ENCODE measurements at regions not wholly inside any gene's neighbourhood (a gene's known extent, or its start where the extent isn't known, plus 50 kb on each side); places are given as distances from the start of the nearest gene placed in this dataset.

DNA sequence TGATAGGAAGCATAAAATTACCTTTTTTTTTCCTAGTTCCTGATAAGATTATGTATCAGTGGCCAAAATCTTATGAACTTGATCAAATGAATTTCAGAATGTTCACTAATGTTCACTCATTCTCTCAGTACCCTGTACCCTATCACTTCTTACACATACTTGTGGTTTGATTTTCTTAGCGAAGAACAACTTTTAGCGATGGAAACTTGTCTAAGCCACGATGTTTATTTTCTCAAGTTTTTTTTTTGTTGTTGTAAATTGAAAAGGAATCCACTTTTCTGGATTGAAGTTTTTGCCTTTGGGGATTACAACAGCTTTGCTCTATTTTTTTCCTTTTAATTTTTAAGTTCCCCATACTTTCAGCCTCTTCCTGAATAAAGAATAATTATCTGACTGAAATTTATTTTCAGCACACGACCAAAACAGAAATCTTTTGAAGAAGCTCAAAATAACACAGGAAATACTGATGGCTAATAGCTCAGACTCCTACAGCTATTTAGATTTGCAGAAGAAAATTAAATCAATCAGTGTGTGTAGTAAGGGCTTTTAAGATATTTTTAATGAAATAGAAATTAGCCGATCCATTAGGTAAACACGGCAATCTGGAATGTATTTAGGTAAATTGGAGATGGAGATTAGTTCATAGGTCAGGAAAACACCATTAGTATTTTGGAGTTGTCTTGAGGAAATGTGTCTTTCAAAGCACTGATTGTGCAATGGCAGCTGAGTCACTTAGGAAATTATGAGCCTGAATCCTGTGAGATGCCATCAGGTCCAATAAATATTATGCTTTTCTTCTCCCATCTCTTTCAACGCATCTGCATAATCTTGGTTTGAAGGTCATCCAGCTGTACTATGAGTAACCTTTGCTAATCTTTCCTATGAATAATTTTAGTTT, 217.5 kb downstream of the GJA1 start:
- H3K27ac ChIP-seq (ENCODE audit: low read length), result no peak overlapping the region
- no peaks in the 10 kb centered on the region for H3K27me3 ChIP-seq (ENCODE audit: insufficient read depth, low read depth, low read length)
- TF ChIP-seq, protein P1, sequence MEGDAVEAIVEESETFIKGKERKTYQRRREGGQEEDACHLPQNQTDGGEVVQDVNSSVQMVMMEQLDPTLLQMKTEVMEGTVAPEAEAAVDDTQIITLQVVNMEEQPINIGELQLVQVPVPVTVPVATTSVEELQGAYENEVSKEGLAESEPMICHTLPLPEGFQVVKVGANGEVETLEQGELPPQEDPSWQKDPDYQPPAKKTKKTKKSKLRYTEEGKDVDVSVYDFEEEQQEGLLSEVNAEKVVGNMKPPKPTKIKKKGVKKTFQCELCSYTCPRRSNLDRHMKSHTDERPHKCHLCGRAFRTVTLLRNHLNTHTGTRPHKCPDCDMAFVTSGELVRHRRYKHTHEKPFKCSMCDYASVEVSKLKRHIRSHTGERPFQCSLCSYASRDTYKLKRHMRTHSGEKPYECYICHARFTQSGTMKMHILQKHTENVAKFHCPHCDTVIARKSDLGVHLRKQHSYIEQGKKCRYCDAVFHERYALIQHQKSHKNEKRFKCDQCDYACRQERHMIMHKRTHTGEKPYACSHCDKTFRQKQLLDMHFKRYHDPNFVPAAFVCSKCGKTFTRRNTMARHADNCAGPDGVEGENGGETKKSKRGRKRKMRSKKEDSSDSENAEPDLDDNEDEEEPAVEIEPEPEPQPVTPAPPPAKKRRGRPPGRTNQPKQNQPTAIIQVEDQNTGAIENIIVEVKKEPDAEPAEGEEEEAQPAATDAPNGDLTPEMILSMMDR (IDR thresholded peaks at IDR 0.05; ENCODE audit: poor library complexity, severe bottlenecking), result no peak
- TF ChIP-seq POLR2AphosphoS5 (IDR thresholded peaks at IDR 0.05) (no peak), SMC3 (conservative IDR thresholded peaks at IDR 0.05; ENCODE audit: poor library complexity) (no peak), EZH2 (IDR thresholded peaks at IDR 0.05; ENCODE audit: borderline replicate concordance, insufficient read depth, low read length, poor library complexity, severe bottlenecking) (no peak), EP300 (conservative IDR thresholded peaks at IDR 0.05; ENCODE audit: poor library complexity, severe bottlenecking) (no peak), MXI1 (conservative IDR thresholded peaks at IDR 0.05; ENCODE audit: poor library complexity, severe bottlenecking) (no peak), TAF1 (IDR thresholded peaks at IDR 0.05; ENCODE audit: low read depth) (no peak), RAD21 (conservative IDR thresholded peaks at IDR 0.05) (no peak)
- TF ChIP-seq, protein P2, sequence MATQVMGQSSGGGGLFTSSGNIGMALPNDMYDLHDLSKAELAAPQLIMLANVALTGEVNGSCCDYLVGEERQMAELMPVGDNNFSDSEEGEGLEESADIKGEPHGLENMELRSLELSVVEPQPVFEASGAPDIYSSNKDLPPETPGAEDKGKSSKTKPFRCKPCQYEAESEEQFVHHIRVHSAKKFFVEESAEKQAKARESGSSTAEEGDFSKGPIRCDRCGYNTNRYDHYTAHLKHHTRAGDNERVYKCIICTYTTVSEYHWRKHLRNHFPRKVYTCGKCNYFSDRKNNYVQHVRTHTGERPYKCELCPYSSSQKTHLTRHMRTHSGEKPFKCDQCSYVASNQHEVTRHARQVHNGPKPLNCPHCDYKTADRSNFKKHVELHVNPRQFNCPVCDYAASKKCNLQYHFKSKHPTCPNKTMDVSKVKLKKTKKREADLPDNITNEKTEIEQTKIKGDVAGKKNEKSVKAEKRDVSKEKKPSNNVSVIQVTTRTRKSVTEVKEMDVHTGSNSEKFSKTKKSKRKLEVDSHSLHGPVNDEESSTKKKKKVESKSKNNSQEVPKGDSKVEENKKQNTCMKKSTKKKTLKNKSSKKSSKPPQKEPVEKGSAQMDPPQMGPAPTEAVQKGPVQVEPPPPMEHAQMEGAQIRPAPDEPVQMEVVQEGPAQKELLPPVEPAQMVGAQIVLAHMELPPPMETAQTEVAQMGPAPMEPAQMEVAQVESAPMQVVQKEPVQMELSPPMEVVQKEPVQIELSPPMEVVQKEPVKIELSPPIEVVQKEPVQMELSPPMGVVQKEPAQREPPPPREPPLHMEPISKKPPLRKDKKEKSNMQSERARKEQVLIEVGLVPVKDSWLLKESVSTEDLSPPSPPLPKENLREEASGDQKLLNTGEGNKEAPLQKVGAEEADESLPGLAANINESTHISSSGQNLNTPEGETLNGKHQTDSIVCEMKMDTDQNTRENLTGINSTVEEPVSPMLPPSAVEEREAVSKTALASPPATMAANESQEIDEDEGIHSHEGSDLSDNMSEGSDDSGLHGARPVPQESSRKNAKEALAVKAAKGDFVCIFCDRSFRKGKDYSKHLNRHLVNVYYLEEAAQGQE (IDR thresholded peaks at IDR 0.05; ENCODE audit: borderline replicate concordance), result no peak
- H3F3A ChIP-seq (ENCODE audit: insufficient read depth, low read length, poor library complexity, severe bottlenecking), result no peaks in the 10 kb centered on the region
- H3K9ac ChIP-seq (ENCODE audit: low read length), result no peak overlapping the region
- H4K20me1 ChIP-seq (ENCODE audit: insufficient read depth), result no peaks in the 10 kb centered on the region
- H3K9me3 ChIP-seq (ENCODE audit: low read length), result no peaks in the 10 kb centered on the region
- no peak overlapping the region for H3K4me2 ChIP-seq (ENCODE audit: low read length)
- no peaks in the 10 kb centered on the region for H3K9me2 ChIP-seq (ENCODE audit: insufficient read depth, low read length)
- H3K79me2 ChIP-seq (replicated peaks; ENCODE audit: insufficient read depth, low read length), result no peaks in the 10 kb centered on the region
- no peak overlapping the region for H3K4me3 ChIP-seq (ENCODE audit: low read length)
- H3K36me3 ChIP-seq (ENCODE audit: insufficient read depth, low read length), result no peaks in the 10 kb centered on the region
- H2AFZ ChIP-seq (ENCODE audit: low read depth, low read length), result no peak overlapping the region

DNA sequence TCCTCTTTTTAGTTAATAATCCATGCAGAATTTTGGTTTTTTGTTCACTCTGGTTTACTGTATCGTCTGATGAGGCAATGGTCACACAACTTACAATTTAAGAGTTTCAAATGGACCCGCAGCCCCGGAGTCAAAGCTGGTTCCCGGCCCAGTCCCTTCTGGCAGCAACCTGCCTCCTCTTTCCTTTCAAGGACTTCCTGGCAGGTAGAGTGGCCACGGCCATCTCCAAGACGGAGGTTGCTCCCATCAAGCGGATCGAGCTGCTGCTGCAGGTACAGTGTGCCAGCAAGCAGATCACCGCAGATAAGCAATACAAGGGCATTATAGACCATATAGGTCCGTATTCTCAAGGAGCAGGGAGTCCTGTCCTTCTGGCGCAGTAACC, 218.2 kb downstream of the GJA1 start:
- no peak overlapping the region for H2AFZ ChIP-seq (ENCODE audit: low read depth, low read length)
- no peaks in the 10 kb centered on the region for H3K79me2 ChIP-seq (replicated peaks; ENCODE audit: insufficient read depth, low read length)
- no peak overlapping the region for H3K9ac ChIP-seq (ENCODE audit: low read length)
- H4K20me1 ChIP-seq (ENCODE audit: insufficient read depth), result no peaks in the 10 kb centered on the region
- H3K9me3 ChIP-seq (ENCODE audit: low read length), result no peaks in the 10 kb centered on the region
- H3K4me2 ChIP-seq (ENCODE audit: low read length), result no peak overlapping the region
- TF ChIP-seq RAD21 (conservative IDR thresholded peaks at IDR 0.05), result no peak
- no peak for TF ChIP-seq SMC3 (conservative IDR thresholded peaks at IDR 0.05; ENCODE audit: poor library complexity)
- TF ChIP-seq EZH2 (IDR thresholded peaks at IDR 0.05; ENCODE audit: borderline replicate concordance, insufficient read depth, low read length, poor library complexity, severe bottlenecking), result no peak
- no peak for TF ChIP-seq MXI1 (conservative IDR thresholded peaks at IDR 0.05; ENCODE audit: poor library complexity, severe bottlenecking)
- TF ChIP-seq POLR2AphosphoS5 (IDR thresholded peaks at IDR 0.05), result no peak
- TF ChIP-seq, protein P1 (IDR thresholded peaks at IDR 0.05; ENCODE audit: poor library complexity, severe bottlenecking), result no peak
- TF ChIP-seq, protein P2 (IDR thresholded peaks at IDR 0.05; ENCODE audit: borderline replicate concordance), result no peak
- TF ChIP-seq EP300 (conservative IDR thresholded peaks at IDR 0.05; ENCODE audit: poor library complexity, severe bottlenecking), result no peak
- no peak for TF ChIP-seq TAF1 (IDR thresholded peaks at IDR 0.05; ENCODE audit: low read depth)
- no peak overlapping the region for H3K4me3 ChIP-seq (ENCODE audit: low read length)
- no peaks in the 10 kb centered on the region for H3F3A ChIP-seq (ENCODE audit: insufficient read depth, low read length, poor library complexity, severe bottlenecking)
- H3K36me3 ChIP-seq (ENCODE audit: insufficient read depth, low read length), result no peaks in the 10 kb centered on the region
- H3K27me3 ChIP-seq (ENCODE audit: insufficient read depth, low read depth, low read length), result no peaks in the 10 kb centered on the region
- no peaks in the 10 kb centered on the region for H3K9me2 ChIP-seq (ENCODE audit: insufficient read depth, low read length)
- no peak overlapping the region for H3K27ac ChIP-seq (ENCODE audit: low read length)
